HK-2 (cell line): ENCODE measurements at regions not wholly inside any gene's neighbourhood (a gene's known extent, or its start where the extent isn't known, plus 50 kb on each side); places are given as distances from the start of the nearest gene placed in this dataset.
"Not testable (repeated sequence)": the region's sequence is repeated elsewhere in the genome, so short reads cannot be mapped to it uniquely, and the experiment has no call there.

Experiments
- DNase-seq: peaks from one replicate; pipeline ENCODE4 v3.0.0-alpha.2; 2018; ENCODE audit not compliant: unreplicated experiment

GRCh38 chr10:50999163-50999562 lies 75.1 kb upstream of the PRKG1 start:
- DNase-seq: no peak

GRCh38 chr10:51000164-51000563 lies 74.1 kb upstream of the PRKG1 start:
- no peak for DNase-seq

GRCh38 chr10:51000976-51001375 lies 73.3 kb upstream of the PRKG1 start:
- no peak for DNase-seq

- DNase-seq: no peak
Observed at GRCh38 chr10:51001587-51001986, 72.7 kb upstream of the PRKG1 start.

- no peak for DNase-seq
Observed at GRCh38 chr10:51002469-51002868, 71.8 kb upstream of the PRKG1 start.

- no peak for DNase-seq
Observed at GRCh38 chr10:51004776-51005175, 69.5 kb upstream of the PRKG1 start.

GRCh38 chr10:51005551-51005950 lies 68.7 kb upstream of the PRKG1 start:
- DNase-seq: no peak

GRCh38 chr10:51006686-51007085 lies 67.6 kb upstream of the PRKG1 start:
- no peak for DNase-seq

- DNase-seq: no peak
Observed at GRCh38 chr10:51007781-51008180, 66.5 kb upstream of the PRKG1 start.

- no peak for DNase-seq
Observed at GRCh38 chr10:51008346-51008745, 65.9 kb upstream of the PRKG1 start.

- DNase-seq: peak; percentile 25
Observed at GRCh38 chr10:51010977-51011376, 63.3 kb upstream of the PRKG1 start.

GRCh38 chr10:51012073-51012472 lies 62.2 kb upstream of the PRKG1 start:
- no peak for DNase-seq

GRCh38 chr10:51014680-51015389 lies 59.5 kb upstream of the PRKG1 start:
- DNase-seq: no peak

GRCh38 chr10:51015390-51015754 lies 58.9 kb upstream of the PRKG1 start:
- DNase-seq: not testable (repeated sequence)

GRCh38 chr10:51020200-51020599 lies 54.1 kb upstream of the PRKG1 start:
- DNase-seq: no peak

GRCh38 chr10:51022933-51023585 lies 51.2 kb upstream of the PRKG1 start:
- DNase-seq: no peak

- no peak for DNase-seq
Observed at GRCh38 chr10:51023636-51024035, 50.7 kb upstream of the PRKG1 start.
